DOHH2 (cell line): ENCODE measurements at regions not wholly inside any gene's neighbourhood (a gene's known extent, or its start where the extent isn't known, plus 50 kb on each side); places are given as distances from the start of the nearest gene placed in this dataset.

Experiments
- EZH2phosphoT487 ChIP-seq: fragments of 200-600 bp; sonication (generic); IDR thresholded peaks from 2 replicates; pipeline ENCODE4 v1.6.1; 2017; ENCODE audit warnings: borderline replicate concordance, mild to moderate bottlenecking, antibody characterized with exemption, low read length, moderate library complexity, mixed read lengths
- TF ChIP-seq, protein P1 (sequence below): fragments of 200-600 bp; sonication (generic); IDR thresholded peaks from one replicate; pipeline ENCODE4 v1.5.1; 2014; ENCODE audit warnings: antibody characterized with exemption, mild to moderate bottlenecking, low read depth, low read length; ENCODE audit not compliant: poor library complexity, severe bottlenecking

DNA sequence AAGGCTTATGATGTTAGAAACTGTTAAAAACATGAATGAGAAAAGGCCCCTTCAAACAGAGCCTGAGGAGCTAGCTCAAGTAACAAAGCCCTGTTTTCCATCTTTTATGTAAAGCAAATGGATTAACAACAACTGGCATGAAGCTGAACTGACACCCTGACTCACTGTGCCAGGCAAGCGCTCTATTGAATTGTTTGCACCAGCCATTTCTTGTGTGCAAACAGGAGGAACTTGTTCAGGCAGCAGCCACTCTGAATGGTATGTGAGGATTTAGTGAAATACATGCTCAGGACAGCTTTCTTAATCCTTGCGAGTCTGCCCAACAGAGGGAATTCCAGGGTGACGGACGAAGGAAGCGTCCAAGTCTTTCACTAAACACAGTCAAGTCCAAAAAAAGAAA lies 291.1 kb upstream of the ADGRL2 start:
- TF ChIP-seq, protein P1, sequence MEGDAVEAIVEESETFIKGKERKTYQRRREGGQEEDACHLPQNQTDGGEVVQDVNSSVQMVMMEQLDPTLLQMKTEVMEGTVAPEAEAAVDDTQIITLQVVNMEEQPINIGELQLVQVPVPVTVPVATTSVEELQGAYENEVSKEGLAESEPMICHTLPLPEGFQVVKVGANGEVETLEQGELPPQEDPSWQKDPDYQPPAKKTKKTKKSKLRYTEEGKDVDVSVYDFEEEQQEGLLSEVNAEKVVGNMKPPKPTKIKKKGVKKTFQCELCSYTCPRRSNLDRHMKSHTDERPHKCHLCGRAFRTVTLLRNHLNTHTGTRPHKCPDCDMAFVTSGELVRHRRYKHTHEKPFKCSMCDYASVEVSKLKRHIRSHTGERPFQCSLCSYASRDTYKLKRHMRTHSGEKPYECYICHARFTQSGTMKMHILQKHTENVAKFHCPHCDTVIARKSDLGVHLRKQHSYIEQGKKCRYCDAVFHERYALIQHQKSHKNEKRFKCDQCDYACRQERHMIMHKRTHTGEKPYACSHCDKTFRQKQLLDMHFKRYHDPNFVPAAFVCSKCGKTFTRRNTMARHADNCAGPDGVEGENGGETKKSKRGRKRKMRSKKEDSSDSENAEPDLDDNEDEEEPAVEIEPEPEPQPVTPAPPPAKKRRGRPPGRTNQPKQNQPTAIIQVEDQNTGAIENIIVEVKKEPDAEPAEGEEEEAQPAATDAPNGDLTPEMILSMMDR = no peak
- no peak for TF ChIP-seq EZH2phosphoT487
